Cardiac muscle cell (in vitro differentiated cells and primary cell): ENCODE measurements at regions not wholly inside any gene's neighbourhood (a gene's known extent, or its start where the extent isn't known, plus 50 kb on each side); places are given as distances from the start of the nearest gene placed in this dataset.

Experiments
- DNase-seq, 2 donors: peaks; one replicate each; pipeline versions ENCODE4 v3.0.0 to v3.0.0-alpha.2; 2010 to 2017; ENCODE audit warnings: low read depth in 1 of 2, low spot score in 1 of 2
- H3K27ac ChIP-seq: fragments of 200-600 bp; sonication (generic); 2 replicates; pipeline ENCODE4 v1.5.1; 2016
- H3K27me3 ChIP-seq: fragments of 200-600 bp; sonication (generic); 2 replicates; pipeline ENCODE4 v1.6.0; 2016; ENCODE audit warnings: control low read depth
- H3K36me3 ChIP-seq: fragments of 200-600 bp; sonication (generic); 2 replicates; pipeline ENCODE4 v1.5.1; 2016; ENCODE audit warnings: control low read depth
- H3K4me1 ChIP-seq: fragments of 200-600 bp; sonication (generic); 2 replicates; pipeline ENCODE4 v1.8.1; 2017; ENCODE audit warnings: low read depth, mild to moderate bottlenecking, mixed run types
- H3K4me3 ChIP-seq: fragments of 200-600 bp; sonication (generic); 2 replicates; pipeline ENCODE4 v1.5.1; 2016; ENCODE audit warnings: mild to moderate bottlenecking
- H3K9me3 ChIP-seq: fragments of 200-600 bp; sonication (generic); 2 replicates; pipeline ENCODE4 v1.5.1; 2017; ENCODE audit warnings: low read depth, mild to moderate bottlenecking, control low read depth
- CTCF ChIP-seq: IDR thresholded peaks from 2 replicates; pipeline ENCODE4 v1.5.1; 2012; ENCODE audit warnings: low read depth, mild to moderate bottlenecking, low read length

DNA sequence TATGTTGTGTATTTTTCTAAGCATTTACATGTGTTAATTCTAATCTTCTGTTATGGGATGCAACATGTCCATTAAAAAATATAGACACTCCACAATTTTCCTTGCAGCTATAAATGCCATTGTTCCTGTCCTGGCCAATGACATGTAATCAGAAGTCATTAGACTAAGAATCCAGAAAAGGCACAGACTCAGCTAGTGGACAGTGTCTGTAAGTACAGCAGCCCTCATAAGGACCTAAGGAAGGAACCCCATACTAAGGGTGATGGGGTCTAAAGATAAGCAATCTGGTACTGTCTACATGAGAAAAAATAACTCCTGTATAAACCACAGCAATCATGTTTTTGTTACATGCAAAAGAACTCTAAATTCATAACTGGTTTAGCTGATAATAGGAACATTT, 115.9 kb downstream of the GPR85 start:
- no peak for TF ChIP-seq CTCF
- Histone ChIP-seq H3K9me3 (no peaks in the 10 kb centered on the region), H3K27ac (no peak overlapping the region), H3K27me3 (no peaks in the 10 kb centered on the region), H3K4me1 (no peaks in the 10 kb centered on the region), H3K36me3 (no peaks in the 10 kb centered on the region), H3K4me3 (no peak overlapping the region)
- DNase-seq = no peak

DNA sequence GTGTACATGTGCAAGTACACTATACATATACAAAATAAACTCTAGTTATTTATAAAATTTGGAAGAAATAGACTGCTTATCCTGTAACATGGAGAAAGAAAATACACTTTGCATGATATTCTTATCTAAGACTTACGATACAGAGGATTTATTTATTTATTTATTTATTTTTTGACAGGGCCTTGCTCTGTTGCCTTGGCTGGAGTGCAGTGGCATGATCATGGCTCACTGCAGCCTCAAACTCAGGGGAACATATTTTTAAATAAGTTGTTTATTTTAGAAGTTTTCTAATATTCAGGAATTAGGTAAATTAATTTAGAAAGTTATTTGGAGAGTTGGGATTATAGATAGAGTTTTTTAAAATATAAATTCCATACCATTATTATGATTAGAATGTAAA, 116.7 kb downstream of the GPR85 start:
- TF ChIP-seq CTCF = no peak
- no peaks in the 10 kb centered on the region for H3K27me3 ChIP-seq
- no peaks in the 10 kb centered on the region for H3K4me1 ChIP-seq
- H3K9me3 ChIP-seq = no peaks in the 10 kb centered on the region
- H3K36me3 ChIP-seq = no peaks in the 10 kb centered on the region
- no peak overlapping the region for H3K4me3 ChIP-seq
- DNase-seq = no peak
- no peak overlapping the region for H3K27ac ChIP-seq

DNA sequence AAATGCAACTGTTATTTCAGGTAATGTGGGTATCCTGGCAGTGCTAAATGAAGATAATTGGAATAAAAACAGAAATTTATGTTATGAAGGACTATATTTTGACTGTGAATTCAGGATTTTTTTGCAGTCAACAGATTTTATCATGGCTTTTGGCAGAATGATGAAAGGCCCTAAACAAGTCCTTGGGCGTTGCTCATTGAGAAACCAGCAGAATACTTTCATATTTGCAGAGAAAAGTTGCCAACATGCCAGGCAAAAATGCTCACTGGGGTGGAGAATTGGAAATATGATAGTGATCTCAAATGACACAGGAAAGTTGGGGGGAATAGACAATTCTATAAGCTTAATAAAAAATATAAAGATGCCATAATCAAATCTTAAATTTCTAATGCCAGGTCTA, 121.1 kb downstream of the GPR85 start:
- Histone ChIP-seq H3K36me3 (no peaks in the 10 kb centered on the region), H3K27me3 (no peaks in the 10 kb centered on the region), H3K9me3 (no peaks in the 10 kb centered on the region), H3K4me1 (no peaks in the 10 kb centered on the region), H3K4me3 (no peak overlapping the region), H3K27ac (no peak overlapping the region)
- TF ChIP-seq CTCF = no peak
- no peak for DNase-seq

DNA sequence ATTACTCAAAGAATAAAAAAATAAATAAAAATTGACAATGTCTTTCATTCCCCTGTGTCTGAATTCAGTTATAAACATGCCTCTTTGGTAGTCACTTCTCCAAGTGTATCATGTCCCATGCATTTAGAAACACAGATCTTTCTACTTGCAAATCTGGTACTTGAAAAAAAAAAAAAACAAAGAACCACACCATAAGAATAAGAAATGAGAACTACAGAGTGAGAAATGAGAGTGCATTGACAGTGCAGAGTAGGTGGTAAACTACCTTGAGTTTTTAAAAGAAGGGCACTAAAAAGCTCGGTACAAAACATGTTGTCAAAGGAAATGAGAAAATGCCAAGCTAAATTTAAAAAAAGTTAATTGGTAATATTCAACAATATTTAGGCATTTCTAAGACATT, 123.0 kb downstream of the GPR85 start:
- no peaks in the 10 kb centered on the region for H3K9me3 ChIP-seq
- no peak for TF ChIP-seq CTCF
- DNase-seq = no peak

DNA sequence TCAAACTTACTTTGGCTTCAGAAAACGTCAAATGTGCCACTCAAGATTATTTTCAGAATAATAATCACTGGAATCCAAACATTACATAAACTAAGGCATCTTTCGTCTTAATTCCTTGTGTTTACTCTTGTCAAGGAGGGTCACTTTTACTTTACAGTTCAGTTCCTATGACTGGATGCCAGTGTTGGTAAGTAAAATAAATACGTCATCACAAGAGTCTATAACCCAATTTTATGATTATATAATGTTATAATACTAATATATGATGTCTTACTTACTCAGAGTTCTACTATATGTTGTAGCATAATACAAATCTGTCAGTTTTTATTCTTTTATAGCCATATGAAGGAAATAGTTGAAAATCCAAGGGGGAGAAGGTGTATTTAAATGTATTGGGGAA, 123.8 kb downstream of the GPR85 start:
- H3K36me3 ChIP-seq = no peaks in the 10 kb centered on the region
- no peak for TF ChIP-seq CTCF
- no peak for DNase-seq
- no peaks in the 10 kb centered on the region for H3K9me3 ChIP-seq
- H3K27me3 ChIP-seq = no peaks in the 10 kb centered on the region
- no peak overlapping the region for H3K4me3 ChIP-seq
- no peaks in the 10 kb centered on the region for H3K4me1 ChIP-seq
- H3K27ac ChIP-seq = no peak overlapping the region

More for the DNA sequence above, 123.0 kb downstream of the GPR85 start:
- Histone ChIP-seq H3K4me3 (no peak overlapping the region), H3K27me3 (no peaks in the 10 kb centered on the region), H3K4me1 (no peaks in the 10 kb centered on the region), H3K27ac (no peak overlapping the region), H3K36me3 (no peaks in the 10 kb centered on the region)

GRCh38 chr7:112959276-112959675, 127.4 kb downstream of the GPR85 start:
- Histone ChIP-seq H3K27me3 (no peaks in the 10 kb centered on the region), H3K9me3 (no peaks in the 10 kb centered on the region), H3K4me3 (no peak overlapping the region), H3K36me3 (no peaks in the 10 kb centered on the region), H3K4me1 (no peaks in the 10 kb centered on the region), H3K27ac (no peak overlapping the region)
- DNase-seq = no peak
- no peak for TF ChIP-seq CTCF
